ENCODE measurements at regions not wholly inside any gene's neighbourhood (a gene's known extent, or its start where the extent isn't known, plus 50 kb on each side); places are given as distances from the start of the nearest gene placed in this dataset.
A peak's percentile ranks its signal among the peaks of the same experiment; 100 is the strongest.
"Not testable (repeated sequence)": the region's sequence is repeated elsewhere in the genome, so short reads cannot be mapped to it uniquely, and the experiment has no call there.

GRCh38 chr12:42885677-42886076, 296.1 kb upstream of the PRICKLE1 start:
- DNase-seq (ENCODE audit: low read depth in 1 of 2, low spot score in 1 of 2): no peak
- no peak for TF ChIP-seq JUND (IDR thresholded peaks at IDR 0.05; ENCODE audit: low read depth)
- in situ Hi-C loops (cut with HindIII; ENCODE audit: low pct_unique_long_range_greater_than_20kb, low sequenced_read_pairs): no loop called here

GRCh38 chr12:42884116-42884515, 294.6 kb upstream of the PRICKLE1 start:
- no peak for DNase-seq (ENCODE audit: low read depth in 1 of 2, low spot score in 1 of 2)
- in situ Hi-C loops (cut with HindIII; ENCODE audit: low pct_unique_long_range_greater_than_20kb, low sequenced_read_pairs): no loop called here
- no peak for TF ChIP-seq JUND (IDR thresholded peaks at IDR 0.05; ENCODE audit: low read depth)

GRCh38 chr12:42873401-42873800, 283.9 kb upstream of the PRICKLE1 start:
- no peak for TF ChIP-seq JUND (IDR thresholded peaks at IDR 0.05; ENCODE audit: low read depth)
- in situ Hi-C loops (cut with HindIII; ENCODE audit: low pct_unique_long_range_greater_than_20kb, low sequenced_read_pairs): no loop called here
- peak in 1 of 2 experiments; percentile 6 for DNase-seq (ENCODE audit: low read depth in 1 of 2, low spot score in 1 of 2)

- DNase-seq (ENCODE audit: low read depth in 1 of 2, low spot score in 1 of 2): no peak
- no peak for TF ChIP-seq JUND (IDR thresholded peaks at IDR 0.05; ENCODE audit: low read depth)
- in situ Hi-C loops (cut with HindIII; ENCODE audit: low pct_unique_long_range_greater_than_20kb, low sequenced_read_pairs): no loop called here
Observed at GRCh38 chr12:42871816-42872215, 282.3 kb upstream of the PRICKLE1 start.

GRCh38 chr12:42868291-42868690, 278.7 kb upstream of the PRICKLE1 start:
- no peak for TF ChIP-seq JUND (IDR thresholded peaks at IDR 0.05; ENCODE audit: low read depth)
- in situ Hi-C loops (cut with HindIII; ENCODE audit: low pct_unique_long_range_greater_than_20kb, low sequenced_read_pairs): no loop called here
- no peak for DNase-seq (ENCODE audit: low read depth in 1 of 2, low spot score in 1 of 2)

GRCh38 chr12:42865282-42865681, 275.7 kb upstream of the PRICKLE1 start:
- 0 out of 2 replicates have a peak, but pooled peaks have one; percentile 31 for TF ChIP-seq JUND (IDR thresholded peaks at IDR 0.05; ENCODE audit: low read depth)
- in situ Hi-C loops (cut with HindIII; ENCODE audit: low pct_unique_long_range_greater_than_20kb, low sequenced_read_pairs): no loop called here

GRCh38 chr12:42862055-42862454, 272.5 kb upstream of the PRICKLE1 start:
- no peak for DNase-seq (ENCODE audit: low read depth in 1 of 2, low spot score in 1 of 2)
- no peak for TF ChIP-seq JUND (IDR thresholded peaks at IDR 0.05; ENCODE audit: low read depth)
- in situ Hi-C loops (cut with HindIII; ENCODE audit: low pct_unique_long_range_greater_than_20kb, low sequenced_read_pairs): no loop called here

More at GRCh38 chr12:42865282-42865681, 275.7 kb upstream of the PRICKLE1 start:
- peak in 1 of 2 experiments; percentile 26 for DNase-seq (ENCODE audit: low read depth in 1 of 2, low spot score in 1 of 2)

GRCh38 chr12:42860331-42860730, 270.8 kb upstream of the PRICKLE1 start:
- in situ Hi-C loops (cut with HindIII; ENCODE audit: low pct_unique_long_range_greater_than_20kb, low sequenced_read_pairs); DNase-seq (ENCODE audit: low read depth in 1 of 2, low spot score in 1 of 2): not testable (repeated sequence)

GRCh38 chr12:42859612-42860011, 270.1 kb upstream of the PRICKLE1 start:
- in situ Hi-C loops (cut with HindIII; ENCODE audit: low pct_unique_long_range_greater_than_20kb, low sequenced_read_pairs): no loop called here
- TF ChIP-seq JUND (IDR thresholded peaks at IDR 0.05; ENCODE audit: low read depth): no peak
- no peak for DNase-seq (ENCODE audit: low read depth in 1 of 2, low spot score in 1 of 2)

- in situ Hi-C loops (cut with HindIII; ENCODE audit: low pct_unique_long_range_greater_than_20kb, low sequenced_read_pairs): no loop called here
- no peak for TF ChIP-seq JUND (IDR thresholded peaks at IDR 0.05; ENCODE audit: low read depth)
- no peak for DNase-seq (ENCODE audit: low read depth in 1 of 2, low spot score in 1 of 2)
Observed at GRCh38 chr12:42857106-42857505, 267.6 kb upstream of the PRICKLE1 start.

- in situ Hi-C loops (cut with HindIII; ENCODE audit: low pct_unique_long_range_greater_than_20kb, low sequenced_read_pairs): no loop called here
- no peak for DNase-seq (ENCODE audit: low read depth in 1 of 2, low spot score in 1 of 2)
- TF ChIP-seq JUND (IDR thresholded peaks at IDR 0.05; ENCODE audit: low read depth): no peak
Observed at GRCh38 chr12:42855362-42855950, 265.9 kb upstream of the PRICKLE1 start.

- no peak for TF ChIP-seq JUND (IDR thresholded peaks at IDR 0.05; ENCODE audit: low read depth)
- in situ Hi-C loops (cut with HindIII; ENCODE audit: low pct_unique_long_range_greater_than_20kb, low sequenced_read_pairs): no loop called here
- DNase-seq (ENCODE audit: low read depth in 1 of 2, low spot score in 1 of 2): no peak
Observed at GRCh38 chr12:42854826-42855225, 265.3 kb upstream of the PRICKLE1 start.

- DNase-seq (ENCODE audit: low read depth in 1 of 2, low spot score in 1 of 2): no peak
- in situ Hi-C loops (cut with HindIII; ENCODE audit: low pct_unique_long_range_greater_than_20kb, low sequenced_read_pairs): no loop called here
- TF ChIP-seq JUND (IDR thresholded peaks at IDR 0.05; ENCODE audit: low read depth): no peak
Observed at GRCh38 chr12:42854208-42854607, 264.7 kb upstream of the PRICKLE1 start.
